DOHH2 (cell line): ENCODE measurements at regions not wholly inside any gene's neighbourhood (a gene's known extent, or its start where the extent isn't known, plus 50 kb on each side); places are given as distances from the start of the nearest gene placed in this dataset.

Experiments
- CTCF ChIP-seq: fragments of 200-600 bp; sonication (generic); IDR thresholded peaks from one replicate; pipeline ENCODE4 v1.5.1; 2014; ENCODE audit warnings: antibody characterized with exemption, mild to moderate bottlenecking, low read depth, low read length; ENCODE audit not compliant: poor library complexity, severe bottlenecking
- EZH2phosphoT487 ChIP-seq: fragments of 200-600 bp; sonication (generic); IDR thresholded peaks from 2 replicates; pipeline ENCODE4 v1.6.1; 2017; ENCODE audit warnings: borderline replicate concordance, mild to moderate bottlenecking, antibody characterized with exemption, low read length, moderate library complexity, mixed read lengths

DNA sequence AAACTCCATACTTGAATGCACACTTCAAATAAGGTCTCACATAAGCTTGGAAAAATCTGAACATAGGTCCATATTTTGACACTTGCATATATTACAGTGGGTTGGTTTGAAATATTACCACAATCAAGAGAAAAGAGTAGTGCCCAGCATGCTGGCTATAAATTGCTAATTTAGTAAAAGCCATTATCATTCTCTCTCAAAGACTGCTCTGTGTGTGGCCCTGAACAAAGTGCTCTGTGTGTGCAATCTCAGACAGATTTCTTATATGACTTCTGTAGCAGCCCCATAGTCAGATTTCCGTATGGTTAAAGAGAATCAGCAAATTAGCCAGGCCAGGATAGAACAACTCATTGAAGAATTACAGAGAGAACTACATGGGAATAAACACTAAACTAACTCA lies 78.2 kb downstream of the LIG4 start:
- TF ChIP-seq CTCF (no peak), EZH2phosphoT487 (no peak)
